DOHH2 (cell line): ENCODE measurements at regions not wholly inside any gene's neighbourhood (a gene's known extent, or its start where the extent isn't known, plus 50 kb on each side); places are given as distances from the start of the nearest gene placed in this dataset.

Experiments
- H3F3A ChIP-seq: fragments of 200-600 bp; sonication (generic), shearing (Covaris generic); 2 replicates; pipeline ENCODE4 v1.6.0; 2016; ENCODE audit warnings: antibody characterized with exemption, mild to moderate bottlenecking; ENCODE audit not compliant: control insufficient read depth, insufficient read depth
- H3K27ac ChIP-seq: fragments of 200-600 bp; sonication (generic); 2 replicates; pipeline ENCODE4 v1.5.1; 2014; ENCODE audit warnings: low read depth, mild to moderate bottlenecking, low read length, moderate library complexity
- H3K27me3 ChIP-seq: fragments of 200-600 bp; sonication (generic); 2 replicates; pipeline ENCODE4 v1.6.1; 2014; ENCODE audit warnings: mild to moderate bottlenecking, low read length, mixed read lengths; ENCODE audit not compliant: control insufficient read depth
- H3K36me3 ChIP-seq: fragments of 200-600 bp; sonication (generic); 2 replicates; pipeline ENCODE4 v1.6.1; 2014; ENCODE audit warnings: mild to moderate bottlenecking, low read length, moderate library complexity, mixed read lengths; ENCODE audit not compliant: control insufficient read depth
- H3K4me1 ChIP-seq: fragments of 200-600 bp; sonication (generic); 2 replicates; pipeline ENCODE4 v1.6.1; 2014; ENCODE audit warnings: mild to moderate bottlenecking, low read length, mixed read lengths; ENCODE audit not compliant: control insufficient read depth
- H3K4me2 ChIP-seq: fragments of 200-600 bp; sonication (generic); 2 replicates; pipeline ENCODE4 v1.6.0; 2014; ENCODE audit warnings: mild to moderate bottlenecking, low read length, moderate library complexity
- H3K4me3 ChIP-seq: fragments of 200-600 bp; sonication (generic); 2 replicates; pipeline ENCODE4 v1.5.1; 2014; ENCODE audit warnings: mild to moderate bottlenecking, low read length, mixed read lengths
- H3K79me2 ChIP-seq: fragments of 200-600 bp; sonication (generic); 2 replicates; pipeline ENCODE4 v1.6.1; 2014; ENCODE audit warnings: mild to moderate bottlenecking, low read length, mixed read lengths; ENCODE audit not compliant: control insufficient read depth
- H3K9me2 ChIP-seq: fragments of 200-600 bp; sonication (generic); replicated peaks from 2 replicates; pipeline ENCODE4 v1.6.1; 2014; ENCODE audit warnings: mild to moderate bottlenecking, low read length, mixed read lengths; ENCODE audit not compliant: control insufficient read depth
- H3K9me3 ChIP-seq: fragments of 200-600 bp; sonication (generic); 2 replicates; pipeline ENCODE4 v1.6.1; 2014; ENCODE audit warnings: antibody characterized with exemption, low read length, mixed read lengths; ENCODE audit not compliant: control insufficient read depth, insufficient read depth
- H4K20me1 ChIP-seq: fragments of 200-600 bp; sonication (generic); 2 replicates; pipeline ENCODE4 v1.6.0; 2014; ENCODE audit warnings: low read depth, mild to moderate bottlenecking, antibody characterized with exemption, low read length, moderate library complexity; ENCODE audit not compliant: control insufficient read depth, insufficient read depth
- CTCF ChIP-seq: fragments of 200-600 bp; sonication (generic); IDR thresholded peaks from one replicate; pipeline ENCODE4 v1.5.1; 2014; ENCODE audit warnings: antibody characterized with exemption, mild to moderate bottlenecking, low read depth, low read length; ENCODE audit not compliant: poor library complexity, severe bottlenecking
- EZH2phosphoT487 ChIP-seq: fragments of 200-600 bp; sonication (generic); IDR thresholded peaks from 2 replicates; pipeline ENCODE4 v1.6.1; 2017; ENCODE audit warnings: borderline replicate concordance, mild to moderate bottlenecking, antibody characterized with exemption, low read length, moderate library complexity, mixed read lengths

DNA sequence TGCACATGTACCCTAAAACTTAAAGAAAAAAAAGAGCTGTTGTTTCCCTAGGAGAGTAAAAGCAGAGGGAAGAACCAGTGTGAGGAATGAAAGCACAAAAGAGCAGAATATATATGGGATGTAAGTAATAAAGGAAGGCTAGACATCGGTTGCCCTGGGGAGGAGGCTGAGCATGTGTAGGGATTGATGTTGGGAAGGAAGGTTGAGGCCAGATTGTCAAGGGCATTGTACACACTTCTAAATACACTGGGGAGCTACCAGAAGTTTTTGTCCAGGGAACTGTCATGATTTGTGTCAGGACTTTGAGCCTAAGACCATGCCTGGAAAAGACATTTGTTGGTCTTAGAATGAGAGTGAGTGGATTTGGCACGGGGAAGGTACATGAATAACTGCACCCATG is 467.1 kb downstream of the GPAT3 start:
- Histone ChIP-seq H3K27ac (no peak overlapping the region), H3K4me1 (no peaks in the 10 kb centered on the region), H3K79me2 (no peaks in the 10 kb centered on the region), H3K4me3 (no peak overlapping the region), H3K36me3 (no peaks in the 10 kb centered on the region), H4K20me1 (no peaks in the 10 kb centered on the region), H3K4me2 (no peak overlapping the region), H3K9me3 (no peaks in the 10 kb centered on the region), H3F3A (no peaks in the 10 kb centered on the region), H3K9me2 (no peaks in the 10 kb centered on the region), H3K27me3 (no peaks in the 10 kb centered on the region)
- TF ChIP-seq EZH2phosphoT487 (no peak), CTCF (no peak)

DNA sequence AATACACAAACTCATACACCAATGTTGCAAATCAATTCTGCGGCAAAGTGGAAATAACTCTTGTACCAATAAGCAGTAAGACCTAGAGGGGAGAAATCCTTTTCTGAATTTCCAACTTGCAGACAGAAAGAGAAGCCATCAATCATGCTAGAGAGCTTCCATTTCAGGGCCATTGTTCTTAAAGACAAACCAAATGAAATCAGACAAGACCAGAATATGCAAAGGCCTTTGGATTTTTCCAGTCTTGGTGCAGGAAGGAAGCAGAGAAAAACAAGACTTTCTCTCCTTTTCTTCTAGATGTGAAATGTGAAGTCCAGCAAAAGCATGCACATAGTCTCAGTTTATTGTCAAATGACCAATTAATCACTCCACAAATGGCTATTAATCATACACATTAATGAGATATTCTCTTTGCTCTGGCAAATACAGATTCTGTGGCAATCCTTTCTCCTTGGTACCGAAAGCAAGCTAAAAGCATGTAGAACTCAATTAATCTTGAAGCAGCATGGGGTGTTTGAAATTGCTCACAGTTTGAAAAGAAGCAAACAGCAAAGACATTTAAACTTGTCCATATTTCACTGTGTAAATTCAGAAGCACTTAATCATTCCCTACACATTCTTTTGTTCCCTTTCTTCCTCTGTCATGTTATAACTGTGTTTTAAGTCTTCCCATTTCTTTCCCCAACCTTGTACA is 466.1 kb downstream of the GPAT3 start:
- Histone ChIP-seq H3K9me2 (no peaks in the 10 kb centered on the region), H3K4me1 (no peaks in the 10 kb centered on the region), H3K36me3 (no peaks in the 10 kb centered on the region), H3F3A (no peaks in the 10 kb centered on the region), H3K27ac (no peak overlapping the region), H3K79me2 (no peaks in the 10 kb centered on the region), H3K4me3 (no peak overlapping the region), H4K20me1 (no peaks in the 10 kb centered on the region), H3K27me3 (no peaks in the 10 kb centered on the region), H3K4me2 (no peak overlapping the region), H3K9me3 (no peaks in the 10 kb centered on the region)
- TF ChIP-seq EZH2phosphoT487 (no peak), CTCF (no peak)

DNA sequence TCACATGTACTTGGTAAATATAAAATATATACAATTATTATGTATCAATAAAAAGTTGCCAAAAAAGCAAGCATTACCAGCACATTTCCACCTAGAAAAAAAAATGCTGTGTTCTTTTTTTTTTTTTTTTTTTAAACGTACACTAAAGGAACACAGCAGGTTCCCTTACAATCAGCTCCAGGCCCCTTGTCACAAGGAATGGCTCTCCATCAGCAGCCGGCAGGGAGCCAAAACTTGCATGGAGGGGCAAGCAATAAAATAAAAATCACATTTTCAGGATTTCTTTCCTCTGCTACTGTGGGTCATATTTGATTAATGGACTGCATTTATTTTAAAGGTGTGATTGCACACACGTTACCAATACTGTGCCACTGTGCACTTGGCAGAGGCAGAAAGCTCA is 460.3 kb downstream of the GPAT3 start:
- TF ChIP-seq EZH2phosphoT487 (no peak), CTCF (no peak)
- Histone ChIP-seq H3K4me2 (no peak overlapping the region), H3F3A (no peaks in the 10 kb centered on the region), H3K27ac (no peak overlapping the region), H3K9me2 (no peaks in the 10 kb centered on the region), H3K27me3 (no peaks in the 10 kb centered on the region), H3K4me1 (no peaks in the 10 kb centered on the region), H4K20me1 (no peaks in the 10 kb centered on the region), H3K4me3 (no peak overlapping the region), H3K9me3 (no peaks in the 10 kb centered on the region), H3K36me3 (no peaks in the 10 kb centered on the region), H3K79me2 (no peaks in the 10 kb centered on the region)
